GM12892 (cell line): ENCODE measurements at regions not wholly inside any gene's neighbourhood (a gene's known extent, or its start where the extent isn't known, plus 50 kb on each side); places are given as distances from the start of the nearest gene placed in this dataset.

ENCODE experiments used
- POLR2A ChIP-seq: IDR thresholded peaks from 2 replicates; pipeline ENCODE4 v1.6.1; 2011; ENCODE audit warnings: low read depth, low read length, control low read depth
- POLR2AphosphoS5 ChIP-seq: IDR thresholded peaks from 2 replicates; pipeline ENCODE4 v1.6.1; 2011; ENCODE audit warnings: low read depth, low read length, control low read depth

DNA sequence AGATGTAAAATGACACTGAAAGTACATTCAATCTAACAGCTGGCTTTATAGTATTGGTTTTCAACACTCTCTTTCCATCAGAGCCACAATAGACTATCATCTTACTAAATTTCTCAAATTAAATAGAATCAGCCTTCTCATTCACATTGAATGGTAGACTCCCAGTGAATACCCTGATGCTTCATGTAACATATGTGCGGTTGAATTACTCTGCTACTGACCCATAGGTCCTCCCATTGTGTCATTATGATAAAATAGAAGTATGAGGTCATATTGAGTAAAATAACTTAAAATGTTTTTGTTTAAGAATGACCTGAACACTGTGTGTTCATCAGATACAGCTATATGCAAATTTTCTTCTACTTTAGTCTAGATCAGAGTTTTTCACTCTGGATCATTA, 75.9 kb upstream of the ADAMTSL1 start:
- TF ChIP-seq POLR2AphosphoS5 = no peak
- no peak for TF ChIP-seq POLR2A
